Lower leg skin (tissue), 3 donors: ENCODE measurements at regions not wholly inside any gene's neighbourhood (a gene's known extent, or its start where the extent isn't known, plus 50 kb on each side); places are given as distances from the start of the nearest gene placed in this dataset.

Experiments used
- CTCF ChIP-seq, 3 donors: fragments of 450-650 bp; IDR thresholded peaks; one replicate each; pipeline ENCODE4 v1.5.1; 2016; ENCODE audit warnings: antibody characterized with exemption in 3 of 3, mild to moderate bottlenecking in 3 of 3, moderate library complexity in 2 of 3
- POLR2A ChIP-seq, 2 donors: fragments of 450-650 bp; IDR thresholded peaks; one replicate each; pipeline ENCODE4 v1.6.1; 2016 to 2017; ENCODE audit warnings: antibody characterized with exemption in 2 of 2, mild to moderate bottlenecking in 1 of 2, moderate library complexity in 1 of 2

GRCh38 chr17:62899361-62899760 lies 66.7 kb upstream of the TANC2 start:
- TF ChIP-seq CTCF (IDR thresholded peaks at IDR 0.05) (no peak), POLR2A (IDR thresholded peaks at IDR 0.05) (no peak)
